ENCODE measurements at regions not wholly inside any gene's neighbourhood (a gene's known extent, or its start where the extent isn't known, plus 50 kb on each side); places are given as distances from the start of the nearest gene placed in this dataset.
A peak's percentile ranks its signal among the peaks of the same experiment; 100 is the strongest.

DNA sequence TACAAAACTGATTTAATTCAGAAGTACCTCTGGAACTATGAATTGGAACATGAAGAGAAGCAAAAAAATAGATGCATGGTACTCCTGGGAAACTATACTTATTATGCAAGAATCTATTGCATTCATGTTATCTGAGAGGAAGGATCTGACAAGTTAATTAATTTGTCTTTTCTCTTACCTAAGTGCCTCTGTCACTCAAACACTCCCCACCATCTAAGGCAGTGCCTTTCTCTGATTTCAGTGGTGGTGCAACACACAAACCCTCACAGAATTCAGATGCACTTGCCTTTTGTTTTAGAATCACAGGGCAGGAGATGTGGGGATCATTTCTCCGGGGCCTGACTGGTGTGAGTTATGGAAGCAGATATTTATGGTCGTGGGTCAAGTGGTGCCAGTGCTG lies 52.5 kb upstream of the C9orf72 start:
- DNase-seq, result no peak

DNA sequence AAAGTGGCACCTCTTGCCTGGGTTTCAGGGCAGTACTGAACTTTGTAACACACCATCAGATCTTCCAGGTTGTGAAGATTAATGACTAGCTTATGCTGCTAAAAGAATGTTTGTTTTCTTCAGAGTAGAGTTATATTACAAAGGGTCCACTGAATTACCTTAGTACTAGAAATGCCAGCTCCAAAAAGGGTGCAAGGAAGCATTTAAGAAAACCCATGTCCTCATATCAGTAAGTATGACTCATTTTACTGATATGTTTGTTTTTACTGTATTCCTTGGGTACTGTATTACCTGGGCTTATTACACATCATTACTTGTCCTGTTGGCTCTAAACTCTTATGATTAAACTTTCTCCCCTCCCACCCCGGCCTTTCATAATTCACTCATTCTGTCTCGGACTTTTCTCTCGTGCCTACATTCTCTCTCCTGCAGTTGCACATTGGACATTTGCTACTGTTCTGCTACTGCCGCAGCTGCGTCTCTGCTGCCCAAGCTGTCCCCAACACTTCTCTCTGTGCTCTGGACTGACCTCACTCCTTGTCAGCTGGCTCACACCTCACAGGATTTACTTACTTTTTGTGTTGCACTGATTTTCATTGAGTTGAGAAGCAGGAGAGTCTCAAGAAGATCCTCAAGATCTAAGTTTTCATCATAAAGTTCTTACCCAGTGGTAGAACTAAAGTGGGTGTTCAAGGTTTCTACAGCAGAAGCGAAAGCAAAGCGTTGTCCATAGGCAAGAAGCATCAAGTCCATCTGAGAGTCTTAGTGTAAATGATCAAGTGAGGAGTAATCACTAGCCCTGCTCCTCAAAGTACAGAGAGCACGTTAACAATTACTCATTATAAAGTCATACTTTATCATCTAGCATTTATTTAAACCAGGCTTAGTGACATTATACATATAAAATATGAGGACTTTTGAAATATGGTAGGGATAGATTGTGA lies 53.2 kb upstream of the C9orf72 start:
- no peak for DNase-seq

DNA sequence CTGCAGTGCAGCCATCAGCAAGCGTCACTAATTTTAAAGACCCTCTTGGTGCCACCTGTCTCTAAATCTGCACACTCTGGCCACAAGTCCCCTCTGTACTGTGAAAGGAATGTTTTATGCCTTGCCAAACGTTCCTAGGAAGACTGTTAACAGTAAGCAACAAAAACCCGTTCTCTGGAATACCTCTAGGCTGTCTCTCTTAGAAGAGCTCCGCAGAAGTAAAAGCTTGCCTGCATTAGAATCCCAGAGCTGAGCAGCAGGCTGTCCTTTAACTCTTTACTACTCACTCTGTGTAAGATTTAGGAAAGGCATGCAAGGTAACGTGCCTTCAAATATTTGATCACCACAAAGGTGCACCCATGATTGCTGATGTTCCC lies 53.9 kb upstream of the C9orf72 start:
- DNase-seq, result no peak

- peak; percentile 37 to 40 (median 40) for DNase-seq
Measured at GRCh38 chr9:27628311-27628710, 55.0 kb upstream of the C9orf72 start.

GRCh38 chr9:27629425-27629824 lies 56.1 kb upstream of the C9orf72 start:
- no peak for DNase-seq

GRCh38 chr9:27632254-27632653 lies 59.0 kb upstream of the C9orf72 start:
- DNase-seq, result no peak

GRCh38 chr9:27633764-27634163 lies 60.5 kb upstream of the C9orf72 start:
- DNase-seq, result peak; percentile 55 to 58 (median 55)

GRCh38 chr9:27634879-27635278 lies 61.6 kb upstream of the C9orf72 start:
- DNase-seq, result peak; percentile 38 to 47 (median 45)

GRCh38 chr9:27638716-27639115 lies 65.4 kb upstream of the C9orf72 start:
- DNase-seq, result no peak

DNA sequence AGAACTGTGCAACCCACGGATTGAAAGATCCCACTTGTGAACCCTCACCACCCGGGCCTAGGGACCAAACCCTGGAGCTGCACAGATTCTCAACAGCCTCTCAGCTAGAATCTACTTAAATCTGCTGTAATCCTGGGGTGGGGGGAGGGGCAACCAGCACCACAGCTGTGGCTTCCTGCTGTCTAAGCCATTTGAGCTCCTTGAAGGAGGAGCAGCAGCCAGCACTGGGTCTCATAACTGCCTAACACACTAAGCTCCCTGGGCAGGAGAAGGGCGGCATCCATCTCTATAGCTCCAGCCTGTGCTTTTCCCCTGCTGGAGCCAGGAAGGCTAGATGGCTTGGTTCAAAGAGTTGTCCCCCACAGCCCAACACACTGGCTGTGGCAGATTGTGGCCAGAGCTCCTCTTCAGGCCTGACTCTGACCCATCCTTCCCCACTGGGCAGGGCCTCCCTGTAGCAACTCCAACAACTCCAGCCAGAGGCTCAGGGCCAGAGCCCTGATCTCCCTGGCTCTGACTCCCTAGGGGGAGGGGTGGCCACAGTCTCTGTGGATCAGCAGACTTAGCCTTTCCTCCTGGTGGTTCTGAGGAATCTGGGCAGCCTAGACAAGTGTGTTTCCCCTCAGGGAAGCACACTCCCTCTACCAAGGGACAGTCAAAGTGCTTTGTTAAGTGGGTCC lies 72.0 kb upstream of the C9orf72 start:
- DNase-seq, result no peak

- no peak for DNase-seq
Measured at GRCh38 chr9:27653246-27653645, 80.0 kb upstream of the C9orf72 start.

GRCh38 chr9:27653957-27654356 lies 80.7 kb upstream of the C9orf72 start:
- DNase-seq, result no peak

GRCh38 chr9:27654629-27655285 lies 81.5 kb upstream of the C9orf72 start:
- no peak for DNase-seq

DNA sequence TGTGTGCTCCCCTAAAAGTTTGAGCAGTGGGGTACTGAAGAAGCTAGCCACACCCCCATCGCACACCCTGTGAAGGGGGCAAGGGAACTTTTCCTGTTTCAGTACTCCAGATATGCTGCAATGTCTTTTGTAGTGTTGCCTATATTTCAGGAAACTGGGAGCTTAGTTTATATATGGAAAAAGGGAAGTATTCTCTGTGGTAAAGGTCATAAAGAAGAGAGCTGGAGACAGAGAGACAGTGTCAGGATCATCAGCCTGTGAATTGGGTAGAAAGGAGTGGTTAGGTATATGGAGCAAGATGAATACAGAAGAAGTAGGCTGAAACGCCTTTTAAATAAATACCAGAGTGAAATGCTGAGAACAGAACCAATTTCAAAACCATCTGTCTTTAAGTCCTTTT lies 82.2 kb upstream of the C9orf72 start:
- DNase-seq, result peak; percentile 21 to 55 (median 52)

DNA sequence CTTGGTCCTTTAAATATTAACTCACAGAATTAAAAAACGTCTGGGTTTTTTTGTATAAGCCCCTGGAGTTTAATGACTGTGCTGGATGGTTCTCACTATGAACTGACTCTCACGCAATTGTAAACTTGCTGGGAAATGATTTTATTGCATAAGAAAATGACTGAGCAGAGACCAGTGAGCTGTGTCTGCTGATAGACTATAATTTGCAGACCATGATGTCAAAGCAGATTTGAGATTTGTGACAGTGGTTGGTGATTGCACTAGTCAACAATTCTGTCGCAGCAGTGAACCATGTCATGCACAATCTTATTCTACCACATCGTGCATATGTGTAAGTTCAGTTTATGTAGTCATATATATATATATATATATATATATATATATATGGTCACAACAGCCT lies 85.7 kb upstream of the C9orf72 start:
- peak in 2 of 3 donors; percentile 36 to 71 for DNase-seq

- no peak for DNase-seq
Measured at GRCh38 chr9:27659571-27659970, 86.3 kb upstream of the C9orf72 start.

- DNase-seq, result no peak
Measured at GRCh38 chr9:27660148-27660547, 86.9 kb upstream of the C9orf72 start.

GRCh38 chr9:27663526-27663925 lies 90.2 kb upstream of the C9orf72 start:
- no peak for DNase-seq

DNA sequence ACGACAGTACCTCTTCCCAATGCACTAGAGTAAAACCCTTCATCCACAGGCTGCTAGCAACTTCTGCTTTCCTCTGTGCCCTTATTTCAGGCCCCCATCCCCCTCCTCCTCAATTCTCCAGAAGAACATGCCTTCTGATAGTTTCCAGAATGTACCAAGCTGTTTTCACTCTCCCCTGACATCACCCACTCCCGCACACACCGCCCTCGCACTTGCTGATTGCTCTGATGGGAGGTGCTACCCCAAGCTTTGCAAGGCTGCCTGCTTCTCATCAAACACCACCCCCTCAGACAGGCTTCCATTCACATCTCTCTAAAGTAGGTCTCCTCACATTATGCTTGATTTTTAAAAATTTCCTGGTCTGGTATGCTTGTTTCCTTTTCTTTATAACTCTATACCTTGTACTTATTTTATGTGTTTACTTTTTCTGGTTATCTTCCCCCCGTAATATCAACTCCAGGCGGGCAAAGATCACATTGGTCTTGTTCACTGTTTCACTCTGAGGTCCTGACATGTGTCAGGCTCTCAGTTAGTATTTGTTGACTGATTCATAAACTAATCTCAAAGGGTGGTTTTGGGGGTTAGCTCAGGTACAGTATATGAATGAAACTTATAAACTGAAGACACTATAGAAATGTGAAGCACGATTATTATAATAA lies 91.0 kb upstream of the C9orf72 start:
- peak; percentile 74 to 84 (median 78) for DNase-seq

DNA sequence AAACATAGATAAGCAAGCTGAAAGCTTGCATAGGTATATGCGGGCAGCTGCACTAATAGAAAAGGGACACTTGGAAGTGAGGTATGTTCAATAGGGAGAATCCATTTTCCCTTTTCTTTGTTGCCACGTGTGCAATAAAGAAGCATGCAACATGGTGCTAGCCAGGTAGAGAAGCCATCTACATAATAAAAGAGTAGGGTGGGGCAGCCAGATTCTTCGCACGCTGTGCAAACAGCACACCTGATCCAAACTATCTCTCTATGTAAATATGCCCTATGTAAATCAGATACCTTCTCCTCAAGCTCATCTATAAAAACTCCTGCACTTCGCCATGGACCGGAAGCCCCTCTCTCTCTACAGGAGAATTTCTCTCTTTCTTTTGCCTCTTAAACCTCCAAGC lies 91.9 kb upstream of the C9orf72 start:
- DNase-seq, result no peak

GRCh38 chr9:27668280-27668679 lies 95.0 kb upstream of the C9orf72 start:
- DNase-seq, result peak in 1 of 3 donors; percentile 28

GRCh38 chr9:27671636-27672035 lies 98.4 kb upstream of the C9orf72 start:
- DNase-seq, result no peak

DNA sequence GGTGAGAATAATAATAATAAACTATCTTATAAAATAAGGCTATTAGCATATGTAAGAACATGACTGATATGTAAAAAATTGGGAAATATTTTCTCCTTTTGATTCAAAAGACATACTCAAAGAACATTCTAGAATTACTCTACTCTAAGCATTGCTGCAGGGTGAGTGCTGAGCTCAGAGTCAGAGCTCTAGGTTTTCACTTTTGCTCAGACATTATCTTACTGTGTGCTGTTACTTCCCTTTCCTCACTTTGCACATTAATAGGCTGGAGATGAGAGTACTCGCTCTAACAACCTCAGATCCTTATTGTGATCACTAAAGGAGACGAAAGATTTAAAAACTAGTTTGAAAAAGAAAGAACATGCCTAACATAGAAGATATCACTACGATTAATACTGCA lies 99.4 kb upstream of the C9orf72 start:
- peak; percentile 26 to 38 (median 37) for DNase-seq

Data from suppressor macrophage treated with lipopolysaccharide for 1 hour (primary cell).